ENCODE measurements at regions not wholly inside any gene's neighbourhood (a gene's known extent, or its start where the extent isn't known, plus 50 kb on each side); places are given as distances from the start of the nearest gene placed in this dataset.

GRCh38 chr12:23217667-23218066, 592.7 kb downstream of the ETNK1 start:
- TF ChIP-seq Cebpa-rat (IDR thresholded peaks at IDR 0.05): no peak
- Histone ChIP-seq H3K27me3 (no peaks in the 10 kb centered on the region), H3K36me3 (no peaks in the 10 kb centered on the region), H3K4me1 (peaks cover 0 to 15% (median 7%) of the 10 kb centered on the region in 10 experiments; a peak in 12 of 20 replicates), H3K9ac (no peak overlapping the region), H3K9me3 (replicated peaks in 1 of 11) (peaks cover 13 to 30% (median 23%) of the 10 kb centered on the region in 11 experiments), H4K20me1 (no peaks in the 10 kb centered on the region), H3K4me3 (no peak overlapping the region), H3K27ac (no peak overlapping the region), H3K4me2 (no peak overlapping the region)

- H3K36me3 ChIP-seq: no peaks in the 10 kb centered on the region
- peaks cover 0 to 11% (median 5%) of the 10 kb centered on the region in 11 experiments; a peak in 18 of 22 replicates for H3K9me3 ChIP-seq (replicated peaks in 1 of 11)
- no peak for TF ChIP-seq Cebpa-rat (IDR thresholded peaks at IDR 0.05)
- peaks cover 4 to 25% (median 14%) of the 10 kb centered on the region in 10 experiments; a peak in 16 of 20 replicates for H3K4me1 ChIP-seq
- H4K20me1 ChIP-seq: no peaks in the 10 kb centered on the region
- H3K27me3 ChIP-seq: no peaks in the 10 kb centered on the region
- H3K4me3 ChIP-seq: no peak overlapping the region
- H3K4me2 ChIP-seq: no peak overlapping the region
- no peak overlapping the region for H3K9ac ChIP-seq
- H3K27ac ChIP-seq: no peak overlapping the region
These were observed 596.1 kb downstream of the ETNK1 start for GRCh38 chr12:23221066-23221465.

GRCh38 chr12:23221926-23222325, 597.0 kb downstream of the ETNK1 start:
- H3K4me3 ChIP-seq: no peak overlapping the region
- H3K4me1 ChIP-seq: peaks cover 4 to 25% (median 14%) of the 10 kb centered on the region in 10 experiments; a peak in 16 of 20 replicates
- H3K4me2 ChIP-seq: peak overlapping the region in 5 of 11 experiments; percentile 14 to 51 (median 42); a peak in 9 of 22 replicates
- H3K9ac ChIP-seq: no peak overlapping the region
- no peak overlapping the region for H3K27ac ChIP-seq
- H4K20me1 ChIP-seq: no peaks in the 10 kb centered on the region
- no peaks in the 10 kb centered on the region for H3K36me3 ChIP-seq
- no peak for TF ChIP-seq Cebpa-rat (IDR thresholded peaks at IDR 0.05)
- no peaks in the 10 kb centered on the region for H3K27me3 ChIP-seq
- peaks cover 0 to 8% (median 0%) of the 10 kb centered on the region in 11 experiments; a peak in 2 of 22 replicates for H3K9me3 ChIP-seq (replicated peaks in 1 of 11)

- Histone ChIP-seq H3K36me3 (no peaks in the 10 kb centered on the region), H3K9me3 (replicated peaks in 1 of 11) (peaks cover 0 to 8% (median 0%) of the 10 kb centered on the region in 11 experiments; a peak in 2 of 22 replicates), H3K27ac (no peak overlapping the region), H3K9ac (no peak overlapping the region), H3K4me3 (no peak overlapping the region), H3K4me1 (peaks cover 4 to 25% (median 14%) of the 10 kb centered on the region in 10 experiments; a peak in 15 of 20 replicates), H3K27me3 (no peaks in the 10 kb centered on the region), H3K4me2 (peak overlapping the region in 9 of 11 experiments; percentile 27 to 54 (median 49); a peak in 17 of 22 replicates), H4K20me1 (no peaks in the 10 kb centered on the region)
- no peak for TF ChIP-seq Cebpa-rat (IDR thresholded peaks at IDR 0.05)
These were observed 597.8 kb downstream of the ETNK1 start for GRCh38 chr12:23222801-23223200.

GRCh38 chr12:23228101-23228500, 603.1 kb downstream of the ETNK1 start:
- peaks cover 0 to 13% (median 2%) of the 10 kb centered on the region in 10 experiments; a peak in 12 of 20 replicates for H3K4me1 ChIP-seq
- no peak overlapping the region for H3K27ac ChIP-seq
- no peak overlapping the region for H3K9ac ChIP-seq
- H3K36me3 ChIP-seq: no peaks in the 10 kb centered on the region
- H3K4me2 ChIP-seq: peak overlapping the region in 3 of 11 experiments; percentile 0 to 18 (median 17); a peak in 1 of 22 replicates
- TF ChIP-seq Cebpa-rat (IDR thresholded peaks at IDR 0.05): no peak
- 0 out of 22 replicates have a peak, but pooled peaks cover 0 to 6% (median 0%) of the 10 kb centered on the region in 11 experiments for H3K9me3 ChIP-seq (replicated peaks in 1 of 11)
- H3K27me3 ChIP-seq: no peaks in the 10 kb centered on the region
- no peaks in the 10 kb centered on the region for H4K20me1 ChIP-seq
- no peak overlapping the region for H3K4me3 ChIP-seq

DNA sequence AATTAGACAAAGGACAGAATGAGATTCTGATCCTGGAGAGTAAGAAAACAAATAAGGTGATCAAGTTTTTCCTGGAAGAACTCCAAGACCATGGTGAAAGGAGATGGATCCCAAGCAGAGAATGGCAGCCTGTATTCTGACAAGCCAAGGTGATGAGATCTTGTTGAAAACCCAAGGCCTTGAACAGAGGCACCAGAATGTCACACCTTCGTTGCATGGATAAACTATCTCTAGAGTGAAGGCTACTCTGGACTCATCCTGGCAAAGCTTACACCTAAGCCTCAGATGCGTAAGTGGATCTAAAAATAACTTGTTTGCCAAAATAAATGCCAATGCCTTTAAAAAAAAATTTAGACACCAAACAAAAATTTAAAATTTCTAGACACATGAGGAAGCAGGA, 605.9 kb downstream of the ETNK1 start:
- Histone ChIP-seq H3K27ac (no peak overlapping the region), H3K9me3 (replicated peaks in 1 of 11) (no peaks in the 10 kb centered on the region), H3K4me3 (no peak overlapping the region), H3K36me3 (no peaks in the 10 kb centered on the region), H3K27me3 (no peaks in the 10 kb centered on the region), H4K20me1 (no peaks in the 10 kb centered on the region), H3K9ac (no peak overlapping the region), H3K4me1 (peaks cover 0 to 8% (median 0%) of the 10 kb centered on the region in 10 experiments; a peak in 3 of 20 replicates), H3K4me2 (no peak overlapping the region)
- no peak for TF ChIP-seq Cebpa-rat (IDR thresholded peaks at IDR 0.05)

- Histone ChIP-seq H3K4me1 (no peaks in the 10 kb centered on the region), H3K9ac (no peak overlapping the region), H3K36me3 (no peaks in the 10 kb centered on the region), H3K27me3 (no peaks in the 10 kb centered on the region), H3K27ac (no peak overlapping the region), H3K4me3 (no peak overlapping the region), H4K20me1 (no peaks in the 10 kb centered on the region), H3K4me2 (no peak overlapping the region), H3K9me3 (replicated peaks in 1 of 11) (no peaks in the 10 kb centered on the region)
- no peak for TF ChIP-seq Cebpa-rat (IDR thresholded peaks at IDR 0.05)
These were observed 611.3 kb downstream of the ETNK1 start for GRCh38 chr12:23236066-23236780.

- H3K27ac ChIP-seq: no peak overlapping the region
- no peaks in the 10 kb centered on the region for H3K27me3 ChIP-seq
- H3K9ac ChIP-seq: no peak overlapping the region
- no peak overlapping the region for H3K4me3 ChIP-seq
- H3K4me1 ChIP-seq: no peaks in the 10 kb centered on the region
- H4K20me1 ChIP-seq: no peaks in the 10 kb centered on the region
- no peak overlapping the region for H3K4me2 ChIP-seq
- H3K36me3 ChIP-seq: no peaks in the 10 kb centered on the region
- TF ChIP-seq Cebpa-rat (IDR thresholded peaks at IDR 0.05): no peak
- H3K9me3 ChIP-seq (replicated peaks in 1 of 11): no peaks in the 10 kb centered on the region
These were observed 611.8 kb downstream of the ETNK1 start for GRCh38 chr12:23236811-23237210.

- Histone ChIP-seq H3K4me1 (no peaks in the 10 kb centered on the region), H3K9ac (no peak overlapping the region), H3K27ac (no peak overlapping the region), H3K9me3 (replicated peaks in 1 of 11) (no peaks in the 10 kb centered on the region), H3K27me3 (no peaks in the 10 kb centered on the region), H4K20me1 (no peaks in the 10 kb centered on the region), H3K4me3 (no peak overlapping the region), H3K4me2 (no peak overlapping the region), H3K36me3 (no peaks in the 10 kb centered on the region)
- TF ChIP-seq Cebpa-rat (IDR thresholded peaks at IDR 0.05): no peak
These were observed 613.2 kb downstream of the ETNK1 start for GRCh38 chr12:23238190-23238589.

GRCh38 chr12:23238957-23239356, 614.0 kb downstream of the ETNK1 start:
- no peaks in the 10 kb centered on the region for H3K36me3 ChIP-seq
- TF ChIP-seq Cebpa-rat (IDR thresholded peaks at IDR 0.05): no peak
- no peak overlapping the region for H3K4me2 ChIP-seq
- H3K4me1 ChIP-seq: no peaks in the 10 kb centered on the region
- no peak overlapping the region for H3K27ac ChIP-seq
- no peaks in the 10 kb centered on the region for H3K9me3 ChIP-seq (replicated peaks in 1 of 11)
- no peak overlapping the region for H3K9ac ChIP-seq
- H4K20me1 ChIP-seq: no peaks in the 10 kb centered on the region
- H3K27me3 ChIP-seq: no peaks in the 10 kb centered on the region
- H3K4me3 ChIP-seq: no peak overlapping the region

Data from BLaER1 treated with 17β-estradiol and CSF1 and Interleukin-3, amounts not matched to agents 10 nM and 100 nM (cell line).